ENCODE measurements at regions not wholly inside any gene's neighbourhood (a gene's known extent, or its start where the extent isn't known, plus 50 kb on each side); places are given as distances from the start of the nearest gene placed in this dataset.
"Not testable (repeated sequence)": the region's sequence is repeated elsewhere in the genome, so short reads cannot be mapped to it uniquely, and the experiment has no call there.

- no peak for ATAC-seq
- no peak for DNase-seq (ENCODE audit: low spot score)
Observed at GRCh38 chr3:191813245-191813644, 352.3 kb downstream of the PYDC2 start.

DNA sequence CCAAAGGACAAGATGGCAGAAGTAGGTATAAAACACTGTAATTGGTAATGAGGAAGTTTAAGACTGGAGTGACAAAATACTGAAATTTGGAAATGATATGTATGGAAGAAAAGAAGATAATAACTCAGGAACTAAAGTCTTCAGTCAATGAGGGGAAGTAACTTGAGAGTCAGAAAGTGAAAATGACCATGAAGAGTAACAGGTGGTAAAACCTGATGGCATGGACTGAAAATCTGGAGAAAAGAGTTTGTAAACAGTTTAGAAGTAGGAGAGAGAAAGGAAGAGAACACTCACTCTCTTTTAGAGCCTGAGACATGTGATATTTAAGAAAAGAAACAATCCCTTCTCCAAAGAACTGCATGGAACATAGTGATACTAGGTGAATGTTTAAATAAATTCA lies 387.9 kb downstream of the PYDC2 start:
- DNase-seq (ENCODE audit: low spot score) (no peak), ATAC-seq (no peak)

GRCh38 chr3:191859531-191859930 lies 398.6 kb downstream of the PYDC2 start:
- DNase-seq (ENCODE audit: low spot score) (no peak), ATAC-seq (no peak)

DNA sequence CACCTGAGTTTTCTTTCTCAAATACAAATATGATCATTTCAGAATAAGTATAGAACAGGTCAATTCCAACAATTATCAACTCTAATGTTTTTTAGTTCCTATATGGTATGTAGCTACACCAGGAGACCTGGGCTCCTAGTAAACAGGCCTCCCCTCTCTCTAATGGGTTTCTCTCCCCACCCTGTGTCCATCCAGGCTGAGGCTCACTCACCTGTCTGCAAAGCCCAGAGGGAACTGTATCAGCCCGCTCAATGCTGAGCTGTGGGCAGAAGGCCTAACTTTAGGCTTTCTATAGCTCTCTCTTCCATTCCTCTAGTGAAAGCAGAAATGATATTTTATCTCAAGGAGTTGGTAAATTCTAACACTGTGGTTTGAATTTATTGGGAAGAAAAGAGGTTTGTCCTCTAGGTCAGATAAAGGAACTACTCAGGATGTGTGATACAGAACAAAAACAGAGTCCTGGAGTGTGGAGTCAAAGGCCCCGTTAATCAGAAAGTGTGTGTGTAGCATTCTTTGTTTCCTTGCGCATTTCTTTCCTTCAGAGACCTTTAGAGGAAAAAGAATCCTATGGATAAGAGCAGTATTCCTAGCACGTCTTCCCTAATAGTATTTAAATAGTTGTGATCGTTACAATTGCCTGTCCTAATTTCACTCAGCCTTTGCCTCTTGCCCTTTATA lies 408.9 kb downstream of the PYDC2 start:
- no peak for DNase-seq (ENCODE audit: low spot score)
- ATAC-seq, result no peak

- DNase-seq (ENCODE audit: low spot score) (no peak), ATAC-seq (no peak)
Observed at GRCh38 chr3:191873736-191874135, 412.8 kb downstream of the PYDC2 start.

DNA sequence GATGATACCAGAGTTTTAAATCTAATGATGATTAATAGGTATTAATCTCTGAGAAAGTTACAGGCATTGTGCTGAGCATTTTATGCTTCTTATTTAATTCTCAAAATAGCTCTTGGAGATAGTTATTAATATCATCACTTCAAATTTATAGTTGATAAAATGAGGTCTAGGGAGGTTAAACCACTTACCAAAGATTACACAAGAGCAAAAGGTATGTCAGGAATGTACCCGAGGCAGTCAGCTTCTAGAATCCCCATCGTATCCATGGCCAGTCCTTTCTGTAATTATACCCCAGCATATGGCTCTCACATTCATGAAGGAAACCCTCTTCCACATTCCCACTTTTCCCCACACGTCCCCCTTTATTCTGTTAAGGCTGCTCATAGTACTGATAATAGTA lies 421.3 kb downstream of the PYDC2 start:
- DNase-seq (ENCODE audit: low spot score), result no peak
- ATAC-seq, result no peak

DNA sequence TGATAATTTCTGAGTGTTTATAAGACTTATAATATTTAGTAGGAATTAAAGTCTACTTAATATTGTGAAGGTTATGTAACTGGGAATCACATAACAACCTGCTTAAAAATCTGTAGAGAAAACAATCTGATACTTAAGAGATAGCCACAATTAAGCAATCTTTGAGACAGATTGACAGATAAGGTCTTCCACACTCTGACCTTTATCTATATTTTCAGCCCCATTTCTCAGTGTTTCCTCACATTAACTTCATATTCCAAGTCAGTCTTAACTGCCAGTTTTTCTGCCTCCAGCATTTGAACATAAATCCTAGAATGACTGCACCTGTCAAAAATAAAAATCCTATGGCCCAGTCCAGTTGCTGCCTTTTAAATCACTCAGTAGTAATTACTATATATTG lies 423.2 kb downstream of the PYDC2 start:
- ATAC-seq, result no peak
- no peak for DNase-seq (ENCODE audit: low spot score)

GRCh38 chr3:191889106-191889505 lies 428.1 kb downstream of the PYDC2 start:
- DNase-seq (ENCODE audit: low spot score) (no peak), ATAC-seq (no peak)

DNA sequence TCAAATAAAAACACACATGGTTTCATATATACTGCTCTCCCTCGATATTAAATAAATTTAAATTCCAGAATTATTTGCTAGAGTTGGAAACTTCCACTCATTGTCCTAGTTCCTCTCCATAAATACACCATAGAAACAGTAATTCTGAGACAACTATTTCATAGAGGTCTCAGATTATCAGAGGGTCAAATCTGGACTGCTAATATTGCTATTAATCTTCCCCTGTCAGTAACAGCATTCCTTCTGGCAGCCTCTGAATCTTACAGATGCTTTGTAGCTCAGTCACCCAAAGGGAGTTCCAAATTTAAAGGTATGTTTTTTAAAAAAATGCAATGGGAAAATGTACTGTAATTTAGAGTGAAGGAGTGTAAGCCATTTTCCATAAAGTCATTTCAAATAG lies 428.8 kb downstream of the PYDC2 start:
- ATAC-seq, result no peak
- no peak for DNase-seq (ENCODE audit: low spot score)

DNA sequence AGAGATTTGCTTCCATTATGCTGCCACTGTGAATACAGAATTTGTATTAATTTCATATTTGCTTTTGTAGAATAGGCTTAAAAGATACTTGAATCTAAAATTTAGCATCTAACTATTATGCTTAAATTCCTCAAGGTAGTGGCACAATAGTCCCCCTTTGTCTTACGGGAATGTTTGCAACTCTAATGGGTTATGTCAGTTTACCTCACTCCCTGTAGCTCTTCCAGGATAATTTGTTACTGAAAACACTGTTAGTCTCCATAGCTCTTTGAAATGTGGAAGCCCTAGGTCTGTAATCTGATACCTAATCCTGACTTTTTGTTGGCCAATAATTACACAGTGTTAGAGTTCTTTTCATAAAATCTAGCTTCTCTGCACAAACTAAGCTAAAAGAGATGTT lies 433.4 kb downstream of the PYDC2 start:
- no peak for DNase-seq (ENCODE audit: low spot score)

DNA sequence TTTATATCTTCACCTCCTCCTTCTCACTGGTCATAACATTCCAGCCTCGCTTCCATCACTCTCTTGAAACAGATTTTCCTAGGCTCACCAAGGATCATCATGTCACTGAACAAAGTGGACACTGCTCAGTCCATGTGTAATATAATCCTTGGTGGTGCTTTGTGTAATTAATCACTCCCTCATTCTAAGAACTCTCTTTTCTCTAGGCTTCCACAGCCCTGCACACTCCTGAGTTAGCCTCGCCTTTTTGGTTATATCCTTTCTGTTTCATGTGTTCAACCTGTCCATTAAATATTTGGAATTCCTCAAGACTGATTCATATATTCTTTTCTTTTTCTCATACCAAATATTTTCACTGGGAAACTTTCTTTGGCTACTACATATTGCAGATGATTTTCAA lies 440.8 kb downstream of the PYDC2 start:
- ATAC-seq (no peak), DNase-seq (ENCODE audit: low spot score) (no peak)

More for the DNA sequence above, 433.4 kb downstream of the PYDC2 start:
- no peak for ATAC-seq

GRCh38 chr3:191912616-191913204 lies 451.7 kb downstream of the PYDC2 start:
- ATAC-seq, result no peak
- DNase-seq (ENCODE audit: low spot score), result no peak

DNA sequence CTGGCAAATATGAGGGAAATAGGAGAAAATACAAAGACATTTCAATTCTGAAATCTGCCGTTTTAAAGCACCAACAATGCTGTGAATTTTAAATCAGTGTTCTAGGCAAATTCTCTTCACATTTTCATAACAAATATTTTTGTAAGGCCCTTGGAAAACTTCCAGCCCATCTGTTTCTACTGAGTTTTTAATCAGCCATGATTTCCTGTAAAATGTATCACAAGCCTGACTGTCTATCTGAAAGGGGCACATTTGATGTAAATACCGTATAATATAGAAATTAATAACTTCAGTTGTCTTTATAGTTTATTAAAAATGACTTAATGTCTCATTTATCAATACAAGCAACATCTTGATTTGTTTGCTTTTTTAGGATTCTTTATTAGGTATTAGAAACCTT lies 454.7 kb downstream of the PYDC2 start:
- no peak for ATAC-seq

GRCh38 chr3:191919491-191920026 lies 458.6 kb downstream of the PYDC2 start:
- no peak for DNase-seq (ENCODE audit: low spot score)

More for the DNA sequence above, 454.7 kb downstream of the PYDC2 start:
- no peak for DNase-seq (ENCODE audit: low spot score)

DNA sequence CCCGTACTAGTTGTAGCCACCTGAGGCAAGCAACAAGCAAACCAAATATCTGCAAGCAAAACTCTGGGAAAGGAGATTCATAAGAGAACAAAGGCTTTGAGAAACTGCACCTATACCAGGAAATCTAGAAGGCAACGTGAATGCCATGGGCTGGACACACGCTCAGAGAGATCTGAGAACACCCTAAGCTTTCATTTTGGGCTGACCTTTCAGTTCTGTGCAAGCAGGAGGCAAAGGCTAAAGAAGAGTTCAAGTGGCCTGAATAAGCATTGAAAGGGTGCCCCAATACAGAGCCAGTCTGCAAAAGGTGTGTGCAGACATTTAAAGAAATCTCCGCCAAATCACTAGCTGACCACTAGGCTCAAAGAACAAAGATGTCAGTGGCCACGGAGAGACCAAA lies 461.6 kb downstream of the PYDC2 start:
- DNase-seq (ENCODE audit: low spot score) (no peak), ATAC-seq (no peak)

More at GRCh38 chr3:191919491-191920026, 458.6 kb downstream of the PYDC2 start:
- no peak for ATAC-seq

DNA sequence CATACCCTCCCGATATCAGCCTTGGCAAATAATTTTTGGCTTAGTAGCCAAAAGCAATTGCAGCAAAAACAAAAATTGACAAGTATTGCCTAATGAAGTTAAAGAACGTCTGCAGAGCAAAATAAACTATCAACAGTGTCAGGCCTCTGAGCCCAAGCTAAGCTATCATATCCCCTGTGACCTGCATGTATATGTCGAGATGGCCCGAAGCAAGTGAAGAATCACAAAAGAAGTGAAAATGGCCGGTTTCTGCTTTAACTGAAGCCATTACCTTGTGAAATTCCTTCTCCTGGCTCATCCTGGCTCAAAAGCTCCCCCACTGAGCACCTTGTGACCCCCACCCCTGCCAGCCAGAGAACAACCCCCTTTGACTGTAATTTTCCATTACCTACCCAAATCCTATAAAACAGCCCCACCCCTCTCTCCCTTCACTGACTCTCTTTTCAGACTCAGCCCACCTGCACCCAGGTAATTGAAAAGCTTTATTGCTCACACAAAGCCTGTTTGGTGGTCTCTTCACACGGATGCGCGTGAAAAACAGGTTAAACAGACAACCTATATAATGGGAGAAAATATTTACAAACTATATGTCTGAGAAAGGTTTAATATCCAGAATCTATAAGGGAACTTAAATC lies 466.3 kb downstream of the PYDC2 start:
- ATAC-seq; DNase-seq (ENCODE audit: low spot score): not testable (repeated sequence)

DNA sequence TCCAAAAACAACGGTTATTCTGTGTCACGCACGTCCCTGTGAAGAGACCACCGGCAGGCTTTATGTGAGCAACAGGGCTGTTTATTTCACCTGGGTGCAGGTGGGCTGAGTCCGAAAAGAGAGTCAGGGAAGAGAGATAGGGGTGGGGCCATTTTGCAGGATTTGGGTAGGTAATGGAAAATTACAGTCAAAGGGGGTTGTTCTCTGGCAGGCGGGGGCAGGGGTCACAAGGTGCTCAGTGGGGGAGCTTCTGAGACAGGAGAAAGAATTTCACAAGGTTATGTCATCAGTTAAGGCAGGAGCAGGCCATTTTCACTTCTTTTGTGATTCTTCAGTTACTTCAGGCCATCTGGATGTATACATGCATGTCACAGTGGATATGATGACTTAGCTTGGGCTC lies 467.0 kb downstream of the PYDC2 start:
- ATAC-seq, result not testable (repeated sequence)

GRCh38 chr3:191944835-191945234 lies 483.9 kb downstream of the PYDC2 start:
- DNase-seq (ENCODE audit: low spot score) (no peak), ATAC-seq (no peak)

More for the DNA sequence above, 467.0 kb downstream of the PYDC2 start:
- DNase-seq (ENCODE audit: low spot score), result not testable (repeated sequence)

- ATAC-seq, result no peak
- no peak for DNase-seq (ENCODE audit: low spot score)
Observed at GRCh38 chr3:191952186-191952585, 491.2 kb downstream of the PYDC2 start.

GRCh38 chr3:191952609-191953008 lies 491.6 kb downstream of the PYDC2 start:
- no peak for DNase-seq (ENCODE audit: low spot score)
- no peak for ATAC-seq

GRCh38 chr3:191958980-191959671 lies 498.2 kb downstream of the PYDC2 start:
- no peak for DNase-seq (ENCODE audit: low spot score)
- ATAC-seq, result no peak
